ENCODE measurements at regions not wholly inside any gene's neighbourhood (a gene's known extent, or its start where the extent isn't known, plus 50 kb on each side); places are given as distances from the start of the nearest gene placed in this dataset.
A peak's percentile ranks its signal among the peaks of the same experiment; 100 is the strongest.

DNA sequence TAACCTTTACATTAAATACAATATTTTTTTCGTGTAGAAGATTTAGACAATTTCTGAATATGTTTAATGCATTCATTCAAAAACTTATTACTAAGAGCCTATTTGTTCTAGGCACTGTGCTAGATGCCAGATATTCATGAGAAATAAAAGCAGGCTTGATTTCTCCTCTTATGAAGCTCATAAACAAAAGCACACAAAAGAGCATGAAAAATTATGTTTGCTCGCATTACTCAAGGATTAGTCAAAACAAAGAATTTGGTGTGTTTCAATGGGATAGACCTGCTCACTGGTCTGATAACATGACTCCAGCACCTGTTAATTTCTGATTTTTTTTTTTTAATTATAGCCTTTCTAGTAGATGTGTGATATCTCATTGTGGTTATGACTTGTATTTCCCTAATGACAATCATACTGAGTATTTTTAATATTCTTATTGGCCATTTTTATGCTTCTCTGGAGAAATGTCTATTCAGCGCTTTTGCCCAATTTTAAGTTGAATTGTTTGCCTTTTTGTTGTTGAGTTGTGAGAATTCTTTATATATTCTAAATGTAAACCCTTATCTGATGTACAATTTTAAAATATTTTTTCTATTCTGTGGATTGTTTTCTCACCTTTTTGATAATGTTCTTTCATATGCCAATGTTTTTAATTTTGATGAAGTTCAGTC is 382.3 kb upstream of the ADGRL4 start:
- ATAC-seq (no peak), DNase-seq (ENCODE audit: low spot score in 2 of 2) (no peak)
- Mint-ChIP-seq H3K27ac (no peak overlapping the region), H3K36me3 (no peaks in the 10 kb centered on the region), H3K9me3 (peaks cover 5 to 8% of the 10 kb centered on the region in 2 donors)

- DNase-seq (ENCODE audit: low spot score in 2 of 2), result no peak
- H3K9me3 Mint-ChIP-seq, result peaks cover 4 to 15% of the 10 kb centered on the region in 2 donors
- no peak for ATAC-seq
- H3K36me3 Mint-ChIP-seq, result no peaks in the 10 kb centered on the region
- no peak overlapping the region for H3K27ac Mint-ChIP-seq
These were observed 380.2 kb upstream of the ADGRL4 start for GRCh38 chr1:79386730-79387129.

DNA sequence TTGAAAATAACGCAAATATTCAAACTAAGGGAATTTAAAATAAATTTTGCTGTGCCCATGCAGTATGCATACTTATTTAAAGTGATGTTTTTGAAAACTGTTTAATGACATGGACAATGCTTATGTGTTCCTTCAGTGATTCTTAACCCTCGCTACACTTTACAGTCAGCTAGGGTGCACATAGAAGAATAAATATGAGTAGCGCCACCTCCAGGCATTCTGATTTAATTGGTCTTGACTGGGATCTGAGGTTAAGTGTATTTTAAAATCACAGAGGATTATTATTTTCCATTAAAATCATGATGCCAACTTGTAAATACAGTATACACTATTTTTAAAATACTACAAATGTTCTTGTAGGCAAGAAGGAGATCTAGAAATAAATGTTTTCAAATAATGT is 373.5 kb upstream of the ADGRL4 start:
- Mint-ChIP-seq H3K36me3 (no peaks in the 10 kb centered on the region), H3K9me3 (peaks cover 4 to 15% of the 10 kb centered on the region in 2 donors), H3K27ac (no peak overlapping the region)
- DNase-seq (ENCODE audit: low spot score in 2 of 2) (no peak), ATAC-seq (no peak)

DNA sequence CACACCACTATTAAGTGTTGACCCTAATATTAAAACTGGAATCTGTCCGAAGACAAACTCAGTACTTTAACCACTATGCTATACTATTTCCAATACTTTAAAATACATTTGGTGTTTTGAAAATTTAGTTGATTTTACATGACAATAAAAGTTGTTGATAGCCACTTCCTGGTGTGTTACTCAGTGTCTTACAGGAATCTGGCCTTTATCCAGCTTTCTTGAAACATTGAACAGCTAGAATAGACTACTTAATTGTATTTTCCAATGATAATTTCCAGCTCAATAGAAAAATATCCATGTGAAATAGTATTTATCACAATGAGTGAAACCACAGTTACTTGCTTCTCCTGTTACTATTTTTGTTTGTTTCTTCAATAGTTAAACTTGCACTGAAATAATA is 369.6 kb upstream of the ADGRL4 start:
- DNase-seq (ENCODE audit: low spot score in 2 of 2), result no peak
- Mint-ChIP-seq H3K36me3 (no peaks in the 10 kb centered on the region), H3K27ac (peak overlapping the region in 1 of 2 donors; percentile 79), H3K9me3 (peaks cover 4 to 8% of the 10 kb centered on the region in 2 donors)
- no peak for ATAC-seq

DNA sequence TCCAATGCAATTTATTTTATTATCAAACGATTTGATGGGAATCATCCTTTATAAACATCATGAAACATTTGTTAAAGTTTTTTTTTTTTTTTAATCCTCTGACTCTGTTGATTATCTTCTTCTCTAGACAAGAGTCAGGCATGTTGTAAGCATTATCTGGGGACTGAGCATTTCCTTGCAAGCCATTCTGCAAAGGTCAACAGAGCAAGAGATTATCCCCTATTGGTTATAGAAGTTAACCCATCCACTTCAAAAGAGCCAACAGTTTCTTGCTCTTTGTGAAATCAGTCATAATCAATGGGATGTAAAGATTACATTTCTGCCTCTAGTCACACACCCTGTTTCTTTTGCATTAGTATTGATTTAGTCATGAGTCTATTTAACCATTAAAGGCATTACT is 368.8 kb upstream of the ADGRL4 start:
- Mint-ChIP-seq H3K36me3 (no peaks in the 10 kb centered on the region), H3K27ac (no peak overlapping the region)
- DNase-seq (ENCODE audit: low spot score in 2 of 2), result no peak

DNA sequence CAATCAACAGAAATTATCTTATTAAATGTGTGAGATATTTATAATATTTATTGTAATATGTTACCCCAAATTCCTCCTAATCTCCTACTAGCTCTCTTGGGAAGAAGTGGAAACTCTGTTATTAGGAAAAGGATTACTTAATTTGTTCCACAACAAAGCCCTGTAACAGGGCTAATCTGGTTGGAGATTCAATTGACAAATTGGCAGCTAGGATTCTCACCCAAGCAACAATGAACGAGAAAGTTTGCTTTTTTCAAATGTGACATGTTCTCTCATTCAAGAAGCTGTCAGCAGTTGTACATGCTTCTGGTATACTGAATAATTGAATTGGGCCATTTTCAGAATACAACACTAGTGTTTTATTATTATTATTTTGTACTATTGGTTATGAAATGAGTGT is 367.9 kb upstream of the ADGRL4 start:
- Mint-ChIP-seq H3K9me3 (peaks cover 8 to 9% of the 10 kb centered on the region in 2 donors), H3K36me3 (no peaks in the 10 kb centered on the region), H3K27ac (no peak overlapping the region)
- DNase-seq (ENCODE audit: low spot score in 2 of 2) (no peak), ATAC-seq (no peak)

More for the DNA sequence above, 368.8 kb upstream of the ADGRL4 start:
- ATAC-seq, result no peak
- H3K9me3 Mint-ChIP-seq, result peaks cover 4 to 8% of the 10 kb centered on the region in 2 donors

GRCh38 chr1:79373481-79374125 is 367.1 kb upstream of the ADGRL4 start:
- Mint-ChIP-seq H3K27ac (no peak overlapping the region), H3K36me3 (no peaks in the 10 kb centered on the region), H3K9me3 (peaks cover 8 to 14% of the 10 kb centered on the region in 2 donors)
- ATAC-seq (no peak), DNase-seq (ENCODE audit: low spot score in 2 of 2) (no peak)

GRCh38 chr1:79371802-79372201 is 365.3 kb upstream of the ADGRL4 start:
- no peak for DNase-seq (ENCODE audit: low spot score in 2 of 2)
- no peak for ATAC-seq
- Mint-ChIP-seq H3K9me3 (peaks cover 13 to 19% of the 10 kb centered on the region in 2 donors), H3K27ac (no peak overlapping the region), H3K36me3 (no peaks in the 10 kb centered on the region)

GRCh38 chr1:79369091-79369490 is 362.6 kb upstream of the ADGRL4 start:
- DNase-seq (ENCODE audit: low spot score in 2 of 2), result no peak
- H3K27ac Mint-ChIP-seq, result no peak overlapping the region
- H3K36me3 Mint-ChIP-seq, result no peaks in the 10 kb centered on the region
- ATAC-seq, result no peak
- peaks cover 15 to 16% of the 10 kb centered on the region in 2 donors for H3K9me3 Mint-ChIP-seq

GRCh38 chr1:79364896-79365295 is 358.4 kb upstream of the ADGRL4 start:
- Mint-ChIP-seq H3K9me3 (peaks cover 12 to 15% of the 10 kb centered on the region in 2 donors), H3K27ac (no peak overlapping the region), H3K36me3 (no peaks in the 10 kb centered on the region)
- DNase-seq (ENCODE audit: low spot score in 2 of 2) (no peak), ATAC-seq (no peak)

GRCh38 chr1:79363430-79363829 is 356.9 kb upstream of the ADGRL4 start:
- H3K36me3 Mint-ChIP-seq, result no peaks in the 10 kb centered on the region
- no peak for DNase-seq (ENCODE audit: low spot score in 2 of 2)
- H3K9me3 Mint-ChIP-seq, result peaks cover 4 to 12% of the 10 kb centered on the region in 2 donors
- no peak overlapping the region for H3K27ac Mint-ChIP-seq
- ATAC-seq, result no peak

DNA sequence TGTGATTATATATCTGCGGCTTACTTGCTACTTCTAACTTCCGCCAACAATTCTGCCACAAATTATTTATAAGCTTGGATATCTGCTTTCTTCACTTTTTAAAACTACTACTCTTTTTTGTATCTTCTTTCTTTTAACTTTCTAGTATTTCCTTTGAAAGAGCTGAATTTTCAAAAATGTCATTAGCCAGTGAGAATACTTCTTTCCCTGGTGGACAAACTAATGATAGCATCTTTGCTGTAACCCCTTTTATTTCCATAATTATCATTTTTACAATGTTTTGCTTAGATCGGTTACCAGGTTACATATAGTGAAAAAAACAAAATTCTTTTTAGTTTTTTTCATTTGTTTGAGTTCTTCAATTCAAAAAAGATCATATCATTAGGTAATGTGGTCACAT is 355.9 kb upstream of the ADGRL4 start:
- peaks cover 0 to 10% of the 10 kb centered on the region in 2 donors for H3K9me3 Mint-ChIP-seq
- DNase-seq (ENCODE audit: low spot score in 2 of 2), result no peak
- no peaks in the 10 kb centered on the region for H3K36me3 Mint-ChIP-seq
- ATAC-seq, result no peak
- H3K27ac Mint-ChIP-seq, result no peak overlapping the region

DNA sequence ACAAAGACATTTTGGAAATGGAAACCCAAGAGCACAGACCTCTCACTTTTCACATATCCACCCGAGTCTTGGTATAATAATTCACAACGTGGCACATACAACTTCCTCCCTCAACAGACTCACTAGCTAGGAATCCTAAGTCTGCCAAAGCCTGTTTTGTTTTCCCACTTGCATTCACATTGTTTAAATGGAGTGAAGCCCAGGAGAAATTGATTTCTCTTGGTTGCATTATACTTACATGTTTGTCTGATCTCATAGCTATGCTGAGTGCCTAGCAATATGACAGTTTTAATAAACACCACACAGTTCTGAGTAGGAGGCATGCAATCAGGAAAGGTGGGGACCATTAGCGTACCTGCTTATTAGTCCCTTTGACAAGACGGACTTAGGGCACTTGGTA is 348.6 kb upstream of the ADGRL4 start:
- no peak for ATAC-seq
- no peak for DNase-seq (ENCODE audit: low spot score in 2 of 2)
- H3K27ac Mint-ChIP-seq, result no peak overlapping the region
- H3K9me3 Mint-ChIP-seq, result no peaks in the 10 kb centered on the region
- H3K36me3 Mint-ChIP-seq, result no peaks in the 10 kb centered on the region

- H3K27ac Mint-ChIP-seq, result no peak overlapping the region
- DNase-seq (ENCODE audit: low spot score in 2 of 2) (peak in 1 of 2 donors; percentile 2), ATAC-seq (no peak)
- no peaks in the 10 kb centered on the region for H3K9me3 Mint-ChIP-seq
- no peaks in the 10 kb centered on the region for H3K36me3 Mint-ChIP-seq
These were observed 346.7 kb upstream of the ADGRL4 start for GRCh38 chr1:79353224-79353623.

DNA sequence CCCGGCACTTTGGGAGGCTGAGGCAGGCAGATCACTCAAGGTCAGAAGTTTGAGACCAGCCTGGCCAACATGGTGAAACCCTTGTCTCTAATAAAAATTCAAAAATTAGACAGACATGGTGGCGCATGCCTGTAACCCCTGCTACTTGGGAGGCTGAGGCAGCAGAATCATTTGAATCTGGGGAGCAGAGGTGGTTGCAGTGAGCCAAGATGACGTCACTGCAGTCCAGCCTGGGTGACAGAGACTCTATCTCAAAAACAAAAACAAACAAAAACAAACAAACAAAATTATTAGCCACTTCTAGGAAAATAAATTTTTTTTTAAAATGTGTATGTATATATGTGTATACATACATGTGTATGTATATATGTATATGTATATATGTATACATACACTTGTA is 320.3 kb upstream of the ADGRL4 start:
- ATAC-seq (no peak), DNase-seq (ENCODE audit: low spot score in 2 of 2) (no peak)
- Mint-ChIP-seq H3K36me3 (no peaks in the 10 kb centered on the region), H3K27ac (no peak overlapping the region), H3K9me3 (peaks cover 4% of the 10 kb centered on the region in 2 donors)

DNA sequence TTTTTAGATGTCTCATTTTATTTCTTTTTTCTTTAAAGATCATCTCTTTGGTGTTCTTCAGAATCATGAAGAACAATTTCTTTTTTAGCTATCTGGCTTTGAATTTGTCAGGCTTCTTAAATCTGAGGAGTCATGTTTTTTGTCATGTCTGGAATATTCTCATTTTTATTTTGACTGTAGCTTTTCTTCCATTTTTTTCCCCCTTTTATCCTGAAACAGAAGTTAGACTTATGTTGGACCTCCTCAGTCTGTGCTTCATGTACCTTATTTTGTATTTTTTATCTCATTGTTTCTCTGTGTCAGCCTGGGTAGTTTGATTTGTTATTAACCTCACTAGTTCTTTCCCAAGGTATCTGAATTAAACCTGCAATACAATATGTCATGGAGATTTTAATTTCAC is 319.2 kb upstream of the ADGRL4 start:
- no peak for ATAC-seq
- no peak for DNase-seq (ENCODE audit: low spot score in 2 of 2)
- Mint-ChIP-seq H3K36me3 (no peaks in the 10 kb centered on the region), H3K27ac (no peak overlapping the region), H3K9me3 (peaks cover 0 to 4% of the 10 kb centered on the region in 2 donors)

- Mint-ChIP-seq H3K36me3 (no peaks in the 10 kb centered on the region), H3K27ac (no peak overlapping the region), H3K9me3 (peaks cover 0 to 4% of the 10 kb centered on the region in 2 donors)
- DNase-seq (ENCODE audit: low spot score in 2 of 2), result no peak
- no peak for ATAC-seq
These were observed 318.6 kb upstream of the ADGRL4 start for GRCh38 chr1:79325126-79325525.

All from activated naive CD4-positive, alpha-beta T cell treated with anti-CD3 and anti-CD28 coated beads, Interleukin-2, amount 50 U/mL, for 72 hours (primary cell).